Natural killer cell (primary cell): ENCODE measurements at regions not wholly inside any gene's neighbourhood (a gene's known extent, or its start where the extent isn't known, plus 50 kb on each side); places are given as distances from the start of the nearest gene placed in this dataset.

ENCODE experiments used
- ATAC-seq, 3 donors: fragments of 150-1000 bp in 2 of 3; fragments of 200-7000 bp in 1 of 3; cut with Tn5 transposase; 1 replicate in 1 of 3; 2 replicates in 2 of 3; pipeline ENCODE4 v1.10.0; 2021; ENCODE audit warnings: mild to moderate bottlenecking in 2 of 3, moderate library complexity in 2 of 3
- DNase-seq, 2 donors: peaks; one replicate each; pipeline versions ENCODE4 v3.0.0 to v3.0.0-alpha.2; 2013 to 2021; ENCODE audit warnings: mixed read lengths in 1 of 2
- H3K27ac ChIP-seq: one replicate; pipeline ENCODE4 v1.5.1; 2013; ENCODE audit warnings: mild to moderate bottlenecking, low read length
- H3K27me3 ChIP-seq: one replicate; pipeline ENCODE4 v1.6.1; 2013; ENCODE audit warnings: low read length; ENCODE audit not compliant: control insufficient read depth, insufficient read depth
- H3K36me3 ChIP-seq: one replicate; pipeline ENCODE4 v1.6.1; 2013; ENCODE audit warnings: low read length; ENCODE audit not compliant: control insufficient read depth, insufficient read depth
- H3K4me1 ChIP-seq: one replicate; pipeline ENCODE4 v1.6.1; 2013; ENCODE audit warnings: low read length; ENCODE audit not compliant: control insufficient read depth, insufficient read depth
- H3K4me3 ChIP-seq: one replicate; pipeline ENCODE4 v1.5.1; 2013; ENCODE audit warnings: low read length
- H3K9me3 ChIP-seq: one replicate; pipeline ENCODE4 v1.6.1; 2013; ENCODE audit warnings: low read length; ENCODE audit not compliant: control insufficient read depth, insufficient read depth
- H3K27ac Mint-ChIP-seq, 2 donors: one replicate each; pipeline ENCODE4 v1.8.0; 2022; ENCODE audit warnings: mild to moderate bottlenecking in 2 of 2, mixed read lengths in 2 of 2, moderate library complexity in 1 of 2
- H3K27me3 Mint-ChIP-seq, 2 donors: one replicate each; pipeline ENCODE4 v1.8.0; 2022; ENCODE audit warnings: low read depth in 2 of 2, mixed read lengths in 2 of 2
- H3K36me3 Mint-ChIP-seq: one replicate; pipeline ENCODE4 v1.8.0; 2022; ENCODE audit warnings: mixed read lengths
- H3K4me1 Mint-ChIP-seq, 2 donors: one replicate each; pipeline ENCODE4 v1.8.0; 2022; ENCODE audit warnings: mixed read lengths in 2 of 2
- H3K4me3 Mint-ChIP-seq: one replicate; pipeline ENCODE4 v1.8.0; 2022; ENCODE audit warnings: mild to moderate bottlenecking, moderate library complexity, mixed read lengths
- H3K9me3 Mint-ChIP-seq, 2 donors: one replicate each; pipeline ENCODE4 v1.8.0; 2022; ENCODE audit warnings: mixed read lengths in 2 of 2
- WGBS: methylation state at CpG from one replicate; pipeline ENCODE4 v1.1.7; 2013; ENCODE audit warnings: missing lambda C conversion rate; ENCODE audit not compliant: insufficient coverage; 5-methylcytosine and 5-hydroxymethylcytosine counted together
- intact Hi-C: fragments of 100-400 bp; cut with micrococcal nuclease; formaldehyde crosslinking; loops from one replicate; pipeline ENCODE4 v1.14.2; 2022
- TF ChIP-seq, protein P1 (sequence below): fragments of 200-600 bp; IDR thresholded peaks from one replicate; pipeline ENCODE4 v1.8.0; 2022; ENCODE audit warnings: antibody characterized with exemption

GRCh38 chr22:25511725-25512124 lies 52.8 kb upstream of the GRK3 start:
- intact Hi-C loops = no loop called here
- no peaks in the 10 kb centered on the region for H3K4me1 Mint-ChIP-seq

GRCh38 chr22:25514436-25515180 lies 49.9 kb upstream of the GRK3 start:
- H3K36me3 ChIP-seq = no peaks in the 10 kb centered on the region
- Mint-ChIP-seq H3K4me3 (no peak overlapping the region), H3K27ac (no peak overlapping the region), H3K27me3 (no peaks in the 10 kb centered on the region), H3K36me3 (no peaks in the 10 kb centered on the region), H3K9me3 (no peaks in the 10 kb centered on the region), H3K4me1 (no peaks in the 10 kb centered on the region)
- ATAC-seq (no peak), DNase-seq (no peak)
- 75% methylated on average over 10 of the region's 13 CpGs for WGBS
- no peaks in the 10 kb centered on the region for H3K27me3 ChIP-seq
- no peaks in the 10 kb centered on the region for H3K9me3 ChIP-seq
- H3K27ac ChIP-seq = no peak overlapping the region
- H3K4me1 ChIP-seq = no peaks in the 10 kb centered on the region
- intact Hi-C loops = no loop called here
- H3K4me3 ChIP-seq = no peak overlapping the region
- TF ChIP-seq, protein P1, sequence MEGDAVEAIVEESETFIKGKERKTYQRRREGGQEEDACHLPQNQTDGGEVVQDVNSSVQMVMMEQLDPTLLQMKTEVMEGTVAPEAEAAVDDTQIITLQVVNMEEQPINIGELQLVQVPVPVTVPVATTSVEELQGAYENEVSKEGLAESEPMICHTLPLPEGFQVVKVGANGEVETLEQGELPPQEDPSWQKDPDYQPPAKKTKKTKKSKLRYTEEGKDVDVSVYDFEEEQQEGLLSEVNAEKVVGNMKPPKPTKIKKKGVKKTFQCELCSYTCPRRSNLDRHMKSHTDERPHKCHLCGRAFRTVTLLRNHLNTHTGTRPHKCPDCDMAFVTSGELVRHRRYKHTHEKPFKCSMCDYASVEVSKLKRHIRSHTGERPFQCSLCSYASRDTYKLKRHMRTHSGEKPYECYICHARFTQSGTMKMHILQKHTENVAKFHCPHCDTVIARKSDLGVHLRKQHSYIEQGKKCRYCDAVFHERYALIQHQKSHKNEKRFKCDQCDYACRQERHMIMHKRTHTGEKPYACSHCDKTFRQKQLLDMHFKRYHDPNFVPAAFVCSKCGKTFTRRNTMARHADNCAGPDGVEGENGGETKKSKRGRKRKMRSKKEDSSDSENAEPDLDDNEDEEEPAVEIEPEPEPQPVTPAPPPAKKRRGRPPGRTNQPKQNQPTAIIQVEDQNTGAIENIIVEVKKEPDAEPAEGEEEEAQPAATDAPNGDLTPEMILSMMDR = no peak

More at GRCh38 chr22:25511725-25512124, 52.8 kb upstream of the GRK3 start:
- H3K27me3 ChIP-seq = no peaks in the 10 kb centered on the region
- WGBS = 95% methylated on average over 2 of the region's 3 CpGs
- Mint-ChIP-seq H3K9me3 (no peaks in the 10 kb centered on the region), H3K36me3 (no peaks in the 10 kb centered on the region), H3K27ac (no peak overlapping the region), H3K4me3 (no peak overlapping the region), H3K27me3 (peaks cover 0 to 2% of the 10 kb centered on the region in 2 donors)
- no peak for DNase-seq
- TF ChIP-seq, protein P1 = no peak
- H3K4me3 ChIP-seq = no peak overlapping the region
- ATAC-seq = no peak
- no peaks in the 10 kb centered on the region for H3K9me3 ChIP-seq
- H3K36me3 ChIP-seq = no peaks in the 10 kb centered on the region
- H3K4me1 ChIP-seq = no peaks in the 10 kb centered on the region
- H3K27ac ChIP-seq = no peak overlapping the region
